ENCODE measurements at regions not wholly inside any gene's neighbourhood (a gene's known extent, or its start where the extent isn't known, plus 50 kb on each side); places are given as distances from the start of the nearest gene placed in this dataset.

DNA sequence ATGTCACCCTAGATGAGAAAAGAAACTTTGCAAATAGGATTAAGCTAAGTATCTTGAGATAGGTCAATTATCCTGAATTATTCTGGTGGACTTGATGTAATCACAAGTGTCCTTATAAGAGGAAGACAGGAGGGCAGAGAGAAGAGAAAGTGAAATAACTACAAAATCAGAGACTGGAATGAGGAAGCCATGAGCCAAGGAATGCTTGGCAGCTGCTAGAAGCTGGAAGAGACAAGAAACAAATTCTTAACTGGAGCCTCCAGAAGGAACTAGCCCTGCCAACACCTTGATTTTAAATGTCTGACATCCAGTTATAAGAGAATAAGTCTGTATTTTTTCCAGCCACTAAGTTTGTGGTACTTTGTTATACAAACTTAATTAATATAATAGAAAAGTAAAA is 480.0 kb downstream of the NR2F1-AS1 start:
- no peak for DNase-seq (ENCODE audit: low spot score)

DNA sequence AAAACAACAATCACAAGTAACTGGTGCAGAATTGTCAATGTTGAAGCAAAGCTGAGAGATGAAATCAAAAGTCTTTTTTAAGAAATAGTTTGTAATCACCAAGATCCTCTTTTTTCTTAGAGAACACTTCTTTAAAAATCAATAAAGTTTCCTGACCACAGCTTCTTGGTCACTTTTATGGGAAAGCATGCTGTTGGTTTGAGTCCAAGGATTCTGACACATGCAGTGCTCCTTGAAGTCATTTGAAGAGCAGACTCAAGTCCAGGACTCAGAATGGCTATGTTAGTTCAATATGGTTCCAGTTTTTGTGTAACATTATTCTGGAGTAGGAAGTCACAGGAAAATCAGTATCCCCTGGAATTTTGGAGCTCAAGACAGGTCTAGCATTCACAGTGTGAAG is 480.6 kb downstream of the NR2F1-AS1 start:
- no peak for DNase-seq (ENCODE audit: low spot score)

DNA sequence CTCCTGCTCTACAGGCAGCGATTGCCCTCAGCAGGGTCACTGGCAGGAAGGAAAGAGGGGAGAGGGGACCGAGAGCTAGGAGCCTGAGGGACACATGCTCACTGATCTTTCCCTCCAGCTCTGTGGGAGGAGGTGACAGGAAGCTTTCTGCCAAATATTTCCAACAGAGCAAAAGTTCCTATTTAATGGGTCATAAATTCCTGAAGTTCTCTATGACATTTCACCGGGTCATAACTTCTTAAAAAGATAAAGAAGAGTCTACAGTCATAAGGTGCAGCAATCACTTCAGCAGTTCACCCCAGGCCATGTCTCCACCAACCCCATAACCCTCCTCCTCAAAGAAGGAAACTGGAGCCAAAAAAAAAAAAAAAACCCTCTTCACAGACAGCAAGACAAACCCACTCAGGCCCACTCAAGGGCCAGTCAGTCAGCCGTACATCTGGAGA is 481.1 kb downstream of the NR2F1-AS1 start:
- no peak for DNase-seq (ENCODE audit: low spot score)

DNA sequence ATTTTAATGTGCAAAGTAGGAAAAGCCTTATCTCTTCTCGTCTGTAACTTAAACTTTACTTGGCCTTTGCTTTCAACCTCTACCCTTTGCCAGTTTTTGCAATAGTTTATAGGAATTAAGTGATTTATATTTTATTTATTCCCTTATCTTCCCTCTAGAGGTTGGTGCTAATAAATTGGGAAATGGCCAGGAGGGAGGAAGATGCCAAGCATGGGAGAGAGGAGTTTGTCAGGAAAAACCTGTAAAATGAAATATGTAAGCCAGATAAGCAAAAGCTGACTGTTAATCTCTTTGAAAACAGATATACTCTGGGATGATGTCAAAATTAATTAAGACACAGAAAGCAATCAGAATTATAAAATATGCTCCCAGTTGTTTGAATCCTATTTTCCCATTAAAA is 484.5 kb downstream of the NR2F1-AS1 start:
- no peak for DNase-seq (ENCODE audit: low spot score)

DNA sequence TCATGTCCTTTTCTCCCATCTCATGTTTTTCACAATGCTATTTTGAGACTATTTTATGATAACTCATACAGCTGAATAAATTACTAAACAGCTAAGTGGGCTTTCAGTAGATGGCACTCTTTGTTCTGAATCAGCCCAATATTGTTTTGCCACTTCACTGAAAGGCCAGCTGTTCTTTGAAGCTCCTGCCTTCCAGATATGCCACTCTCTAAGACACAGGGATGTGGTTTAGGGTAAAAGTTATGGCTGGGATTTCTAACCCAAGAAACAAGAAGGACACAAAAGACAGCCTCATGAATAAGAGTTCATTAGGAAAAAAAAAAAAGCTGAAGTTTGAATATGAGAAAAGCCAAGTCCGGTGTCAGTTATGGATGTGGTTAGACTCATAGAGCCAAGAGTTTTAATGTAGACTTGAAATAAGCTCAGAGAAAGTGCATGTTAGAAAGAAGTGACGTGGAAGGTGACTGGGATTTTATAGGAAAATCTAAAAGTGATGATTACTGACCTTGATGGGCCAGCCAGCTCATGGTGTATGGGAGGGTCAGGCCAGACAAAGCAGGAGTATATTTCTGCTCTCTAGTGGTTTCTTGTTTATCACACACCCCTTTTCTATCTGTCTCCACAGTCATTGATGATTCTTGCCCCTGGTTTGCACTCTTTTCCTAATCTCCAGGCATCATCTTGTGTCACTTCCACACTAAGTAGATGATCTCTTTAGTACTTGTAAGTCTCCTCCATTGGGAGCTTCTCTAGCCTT is 488.5 kb downstream of the NR2F1-AS1 start:
- no peak for DNase-seq (ENCODE audit: low spot score)

DNA sequence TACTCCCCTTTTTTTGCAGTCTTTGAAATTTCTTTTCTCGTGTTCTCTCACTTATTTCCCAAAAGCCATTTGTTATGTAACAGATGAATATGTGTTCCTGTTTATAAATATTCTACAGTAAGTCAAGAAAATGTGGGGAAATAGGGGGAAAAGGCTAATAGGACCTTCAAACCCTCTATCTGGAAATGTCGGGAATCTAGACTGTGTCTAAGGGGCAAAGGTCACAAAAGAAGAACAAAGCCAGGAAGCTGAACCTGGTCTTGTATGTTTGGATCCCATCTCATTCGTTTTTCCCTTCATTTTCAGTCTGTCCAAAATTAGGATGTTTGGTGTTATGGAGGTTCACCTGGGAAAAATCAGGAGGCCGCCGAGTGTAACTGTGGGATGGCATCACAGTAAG is 490.3 kb downstream of the NR2F1-AS1 start:
- DNase-seq (ENCODE audit: low spot score), result no peak

DNA sequence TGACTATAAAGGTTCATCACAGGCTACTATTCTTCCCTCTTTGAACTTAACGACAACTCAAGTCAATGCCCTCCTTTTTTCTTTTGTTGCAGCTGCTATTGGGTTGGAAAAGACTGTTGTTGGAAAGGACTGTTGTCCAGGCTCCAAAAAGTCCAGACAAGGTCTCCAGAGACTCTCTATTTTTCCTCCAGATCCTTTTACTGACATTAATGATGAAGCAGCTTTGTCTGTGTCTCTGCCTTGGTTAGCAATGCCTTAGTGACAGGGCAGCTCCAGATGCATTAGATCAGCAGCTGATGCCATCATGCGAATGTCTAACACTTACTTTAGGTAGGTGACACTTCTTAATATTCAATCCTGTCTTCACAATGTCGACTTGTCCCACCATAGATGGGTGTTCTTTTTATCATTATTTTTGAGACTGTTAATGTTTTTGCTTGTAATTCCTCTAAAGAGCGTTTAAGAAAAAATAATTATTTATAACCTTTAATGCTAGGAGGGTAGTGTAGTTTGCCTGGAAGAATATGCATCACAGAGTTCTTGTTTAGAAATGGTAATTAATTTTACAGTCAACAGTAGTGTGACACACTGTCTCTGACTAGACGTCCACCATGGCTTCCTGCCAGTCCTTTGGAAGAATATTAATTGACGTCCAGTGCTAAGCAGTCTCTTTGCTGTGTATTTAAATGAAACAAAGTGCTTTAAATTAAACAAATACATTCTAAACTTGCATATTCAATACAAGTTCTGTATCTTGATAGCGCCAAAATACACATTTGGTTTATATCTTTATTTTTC is 492.2 kb downstream of the NR2F1-AS1 start:
- DNase-seq (ENCODE audit: low spot score), result no peak

DNA sequence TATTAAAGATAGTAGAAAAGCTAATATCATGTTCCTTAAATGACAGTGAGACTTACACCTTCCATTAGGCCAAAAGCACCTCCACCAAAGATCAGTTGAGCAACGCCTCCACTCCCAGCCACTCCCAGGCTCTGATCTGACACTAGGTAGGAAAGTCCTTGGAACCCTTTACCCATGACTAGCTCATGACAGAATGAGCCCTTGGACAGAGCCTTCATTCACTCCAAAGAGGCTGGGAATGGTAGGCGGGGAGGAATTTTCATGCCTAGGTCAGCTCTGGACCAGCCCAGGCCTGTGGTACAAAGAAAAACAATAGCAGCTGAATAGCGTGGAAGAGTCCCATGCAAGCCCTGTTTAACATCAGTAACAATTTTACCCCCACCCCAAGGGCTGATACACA is 493.7 kb downstream of the NR2F1-AS1 start:
- no peak for DNase-seq (ENCODE audit: low spot score)

DNA sequence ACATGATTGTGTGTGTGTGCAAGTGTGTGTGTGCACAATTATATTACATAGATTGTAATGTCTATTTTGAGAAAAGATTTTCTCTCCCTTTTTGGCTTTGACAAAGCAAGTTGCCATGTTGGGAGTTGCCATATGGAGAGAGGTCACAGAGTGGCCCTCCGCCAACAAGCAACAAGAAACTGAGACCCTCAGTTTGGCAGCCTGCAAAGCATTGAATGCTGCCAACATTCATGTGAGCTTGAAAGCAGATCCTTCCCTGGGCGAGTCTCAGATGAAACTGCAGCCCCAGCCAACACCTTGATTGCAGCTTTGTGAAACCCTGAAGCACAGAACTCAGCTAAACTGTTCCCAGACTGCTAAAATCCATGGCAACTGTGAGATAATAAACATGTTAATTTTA is 498.0 kb downstream of the NR2F1-AS1 start:
- DNase-seq (ENCODE audit: low spot score), result no peak

DNA sequence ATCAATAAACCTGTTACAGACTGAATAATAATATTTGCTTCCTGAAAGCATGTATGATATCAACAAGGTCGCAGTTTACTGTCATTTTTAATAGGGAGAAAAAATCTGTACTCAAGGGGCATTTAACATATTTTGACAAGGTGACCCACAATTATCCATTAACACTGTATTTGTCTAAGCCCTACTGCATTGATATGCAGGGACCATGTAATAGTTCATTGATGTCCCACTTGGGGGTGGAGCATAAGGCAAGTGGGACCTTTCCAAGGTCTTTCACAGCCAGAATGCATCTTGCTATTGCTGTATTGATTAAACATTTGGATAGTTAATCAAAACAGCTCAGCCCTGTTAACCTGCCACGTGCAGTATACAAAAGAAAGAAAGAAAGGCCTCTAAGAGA is 502.0 kb downstream of the NR2F1-AS1 start:
- no peak for DNase-seq (ENCODE audit: low spot score)

DNA sequence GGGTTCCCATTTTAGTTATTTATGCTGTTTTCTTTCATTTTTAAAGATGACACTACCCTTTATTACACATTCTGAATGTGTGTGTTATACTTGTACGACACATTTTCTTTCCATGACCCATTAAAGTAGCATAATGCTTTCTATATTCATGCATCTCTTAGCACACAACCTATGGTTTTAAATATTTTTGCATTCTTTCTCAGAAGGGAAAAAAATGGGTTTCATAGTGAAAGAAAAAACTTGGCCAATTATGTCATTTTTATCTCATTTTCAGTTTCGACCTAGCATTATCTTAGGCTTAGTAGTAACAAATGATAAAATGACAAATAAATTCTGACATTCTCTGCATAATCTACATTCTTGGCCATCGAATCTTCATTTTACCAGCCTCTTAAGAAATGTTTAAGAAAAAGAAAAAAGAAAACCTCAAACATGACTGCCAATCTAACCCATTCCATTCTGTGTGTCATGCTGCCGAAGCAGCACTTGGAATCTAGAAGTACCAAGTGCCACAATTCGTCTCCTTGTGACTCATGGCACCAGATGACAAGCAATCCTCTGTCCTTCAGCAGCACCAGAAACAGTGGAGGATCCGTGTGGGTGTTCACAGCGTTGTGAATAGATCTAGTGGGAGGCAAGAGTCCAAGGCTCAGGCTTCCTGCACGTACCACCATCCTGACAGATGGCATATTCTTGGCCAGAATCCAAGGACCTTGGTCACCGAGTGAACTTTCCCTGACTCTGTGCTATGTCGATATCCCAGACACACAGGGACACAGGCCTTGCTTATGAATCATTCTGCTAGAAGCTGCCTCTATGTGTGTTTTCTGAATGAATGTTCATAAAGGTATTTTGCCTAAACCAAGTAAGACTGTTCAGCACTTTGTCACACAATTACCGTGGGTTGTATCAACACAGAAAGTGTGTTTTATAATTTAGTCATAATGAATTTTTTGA is 502.7 kb downstream of the NR2F1-AS1 start:
- DNase-seq (ENCODE audit: low spot score), result no peak

DNA sequence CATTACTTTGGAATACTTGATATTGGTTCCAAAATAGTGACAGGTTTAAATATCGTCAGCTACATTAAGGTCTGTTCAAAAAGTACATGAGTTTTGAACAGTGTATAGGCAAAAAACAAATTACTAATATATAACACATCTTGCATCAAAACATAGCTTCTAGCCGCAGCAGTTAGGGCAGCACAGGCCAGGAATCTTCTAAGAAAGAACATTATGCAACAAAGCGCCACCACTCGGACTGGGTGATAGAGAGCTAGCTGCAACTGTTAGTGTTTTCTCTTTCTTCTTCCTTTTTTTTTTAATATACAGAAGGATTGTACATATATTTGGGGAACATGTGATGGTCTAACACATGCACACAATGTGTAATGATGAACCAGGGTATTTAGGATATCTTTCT is 504.5 kb downstream of the NR2F1-AS1 start:
- DNase-seq (ENCODE audit: low spot score), result no peak

DNA sequence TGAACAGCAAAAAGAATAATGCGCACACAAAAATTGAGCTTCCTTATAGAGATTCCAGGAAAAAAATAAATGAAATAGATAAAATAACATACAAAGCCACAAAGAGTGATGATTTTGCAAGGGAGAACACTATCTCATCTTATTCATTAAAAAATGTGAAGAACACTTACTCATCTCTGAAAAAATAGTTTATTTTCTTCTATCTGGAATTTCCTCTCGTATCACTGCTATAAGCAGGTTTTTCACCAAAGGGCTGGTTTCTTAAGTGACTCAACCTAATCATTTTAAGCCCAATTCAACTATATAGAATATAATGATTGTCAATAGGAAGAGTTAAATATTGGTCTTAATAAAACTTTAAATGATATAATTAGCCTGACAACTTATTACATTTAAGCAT is 504.9 kb downstream of the NR2F1-AS1 start:
- no peak for DNase-seq (ENCODE audit: low spot score)

DNA sequence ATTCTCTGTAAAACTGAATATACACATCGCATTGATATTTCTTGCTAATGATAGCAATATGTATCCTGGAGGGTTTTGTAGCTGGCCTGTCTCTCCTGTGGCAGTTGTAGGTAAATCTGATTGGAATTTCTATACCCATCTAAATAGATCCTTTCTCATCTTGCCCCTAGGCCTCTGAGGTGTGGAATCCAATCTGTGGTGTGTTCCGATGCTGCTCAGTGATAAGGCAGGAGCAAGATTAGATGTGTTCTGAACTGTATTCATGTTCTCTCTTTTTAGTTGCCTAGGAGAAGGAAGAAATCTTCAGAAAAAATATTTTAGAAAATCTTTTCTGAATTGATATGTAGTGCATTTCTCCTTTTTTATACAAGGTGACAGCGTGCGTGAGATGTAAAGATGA is 507.5 kb downstream of the NR2F1-AS1 start:
- no peak for DNase-seq (ENCODE audit: low spot score)

DNA sequence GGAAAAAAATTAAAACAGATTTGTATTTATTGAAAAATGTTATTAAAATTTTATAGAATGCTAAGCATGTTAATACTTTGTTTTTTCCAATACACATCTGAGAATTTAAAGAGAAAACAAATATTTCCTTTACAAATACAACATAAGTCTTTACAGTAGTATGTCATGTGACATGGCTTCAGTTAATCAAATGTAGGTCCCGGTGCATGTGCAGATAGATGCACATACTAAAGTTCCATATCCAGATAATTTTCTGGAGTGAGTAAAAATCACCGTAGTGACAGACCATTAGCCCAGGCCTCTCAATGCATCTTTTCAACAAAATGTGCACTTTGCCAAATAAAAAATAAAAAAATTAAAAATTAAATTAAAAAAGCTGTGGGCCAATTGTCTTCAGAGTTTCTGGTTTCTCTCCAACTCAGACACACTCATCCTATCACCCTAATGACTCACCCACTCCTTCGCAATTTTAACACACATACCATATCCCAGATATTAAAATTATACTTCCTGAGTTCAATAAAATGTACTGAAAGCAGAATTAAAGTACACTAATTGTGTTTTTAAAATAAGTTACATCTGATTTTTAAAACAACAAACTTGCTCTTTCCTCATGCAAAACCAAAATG is 508.1 kb downstream of the NR2F1-AS1 start:
- DNase-seq (ENCODE audit: low spot score), result no peak

DNA sequence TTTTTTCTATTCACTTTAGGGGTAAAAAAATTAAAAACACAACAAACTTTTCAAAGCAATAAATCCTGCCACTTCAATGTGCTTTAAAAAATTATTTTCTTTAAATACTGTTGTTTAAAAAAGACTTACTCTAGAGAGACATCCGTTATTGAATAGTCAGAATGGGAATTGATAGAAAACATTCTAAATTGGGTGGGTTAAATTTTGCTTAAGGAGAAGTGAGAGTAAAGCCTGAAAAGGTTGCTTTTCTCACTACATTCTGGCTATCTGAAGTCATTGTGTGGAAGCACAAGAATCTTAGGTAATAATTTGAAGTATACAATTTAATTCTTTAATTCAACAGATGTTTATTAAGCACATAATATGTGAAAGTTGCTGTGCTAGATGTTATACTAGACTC is 509.3 kb downstream of the NR2F1-AS1 start:
- no peak for DNase-seq (ENCODE audit: low spot score)

DNA sequence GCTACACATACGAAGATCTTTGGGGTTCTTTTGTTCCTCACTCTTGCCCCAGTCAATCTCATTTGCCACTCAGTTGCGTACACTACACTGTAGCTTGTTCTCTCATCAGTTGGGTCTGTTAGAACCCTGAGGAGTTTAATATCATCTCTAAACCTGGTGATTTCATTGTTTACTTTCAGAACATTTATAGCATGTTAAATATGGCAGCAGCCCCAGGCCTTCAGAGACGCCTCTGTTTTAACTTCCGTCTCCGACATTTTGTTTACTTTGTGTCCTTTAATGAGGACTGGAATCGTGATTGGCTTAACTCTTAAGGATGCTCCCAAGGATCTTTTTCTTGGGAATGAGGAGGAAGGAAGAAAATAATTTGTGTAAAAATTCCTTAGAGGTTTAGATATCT is 510.1 kb downstream of the NR2F1-AS1 start:
- no peak for DNase-seq (ENCODE audit: low spot score)

DNA sequence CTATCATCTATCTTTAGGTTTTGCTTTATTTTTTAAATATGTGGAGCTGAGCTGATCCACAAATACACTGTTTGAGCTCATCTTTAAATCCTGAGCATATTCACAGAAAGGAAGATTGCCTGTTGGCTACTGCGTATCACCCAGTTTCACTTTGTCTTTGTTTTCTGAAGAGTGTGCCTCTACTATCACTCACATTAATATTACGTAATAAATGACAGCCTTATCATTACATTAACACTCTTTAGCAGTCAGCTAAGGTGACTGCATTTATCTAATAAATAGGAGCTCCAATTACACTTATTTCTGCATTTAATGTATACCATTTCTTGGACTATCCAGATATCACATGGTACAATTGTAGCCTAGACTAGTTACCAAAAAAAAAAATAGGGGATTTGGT is 511.7 kb downstream of the NR2F1-AS1 start:
- no peak for DNase-seq (ENCODE audit: low spot score)

DNA sequence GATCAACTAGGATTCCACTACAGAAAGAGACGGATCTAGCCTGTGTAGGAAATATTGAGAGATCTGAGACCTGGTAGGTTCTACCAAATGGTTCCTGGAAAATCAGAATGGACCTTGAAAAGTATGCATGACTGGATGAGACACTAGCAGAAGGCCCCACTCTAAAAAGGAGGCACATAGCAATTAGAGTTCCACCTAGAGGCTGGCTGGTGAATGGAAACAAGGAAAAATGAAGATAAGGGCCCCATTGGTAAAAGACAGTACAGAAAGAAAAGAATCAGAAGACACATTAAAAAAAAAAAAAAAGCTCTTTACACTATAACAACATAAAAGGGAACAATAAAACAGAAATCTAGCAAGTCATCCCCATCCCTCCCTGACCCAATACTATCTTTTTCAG is 518.5 kb downstream of the NR2F1-AS1 start:
- no peak for DNase-seq (ENCODE audit: low spot score)

DNA sequence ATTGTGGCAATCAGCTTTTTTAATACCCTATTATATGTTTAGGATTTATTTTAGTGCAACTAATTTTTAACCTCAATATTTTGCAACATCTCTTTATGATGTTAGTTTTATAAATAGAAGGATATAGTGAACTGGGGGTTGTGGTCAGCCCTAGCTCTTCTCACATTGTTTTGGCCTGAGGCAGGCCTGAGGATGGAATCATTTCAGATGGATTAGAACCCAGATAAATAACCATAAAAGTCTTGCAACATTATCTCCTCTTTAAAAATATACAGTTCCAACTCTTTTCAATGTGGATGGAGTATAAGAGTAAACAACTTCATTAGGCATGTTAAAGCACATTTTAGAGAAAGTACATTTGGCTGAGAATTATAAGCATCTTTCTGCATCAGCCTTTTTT is 522.7 kb downstream of the NR2F1-AS1 start:
- no peak for DNase-seq (ENCODE audit: low spot score)

DNA sequence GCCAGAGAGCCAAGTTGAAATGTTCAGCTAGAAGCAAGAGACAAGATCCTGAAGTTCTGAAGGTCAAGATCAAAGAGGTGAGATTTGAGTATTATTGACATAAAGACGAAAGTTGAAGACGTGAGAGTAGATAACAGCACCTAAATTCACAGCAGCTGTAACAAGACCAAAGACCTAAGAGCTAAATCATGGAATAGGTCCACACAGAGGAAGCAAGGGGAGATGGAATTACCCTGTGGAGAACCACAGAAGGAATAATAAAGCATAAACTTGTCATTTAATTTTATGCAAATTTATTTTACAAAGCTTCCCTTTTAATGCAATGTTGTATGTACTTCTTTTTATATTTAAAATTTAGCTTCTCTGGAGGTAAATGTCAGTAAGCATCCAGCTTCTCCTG is 523.7 kb downstream of the NR2F1-AS1 start:
- no peak for DNase-seq (ENCODE audit: low spot score)

DNA sequence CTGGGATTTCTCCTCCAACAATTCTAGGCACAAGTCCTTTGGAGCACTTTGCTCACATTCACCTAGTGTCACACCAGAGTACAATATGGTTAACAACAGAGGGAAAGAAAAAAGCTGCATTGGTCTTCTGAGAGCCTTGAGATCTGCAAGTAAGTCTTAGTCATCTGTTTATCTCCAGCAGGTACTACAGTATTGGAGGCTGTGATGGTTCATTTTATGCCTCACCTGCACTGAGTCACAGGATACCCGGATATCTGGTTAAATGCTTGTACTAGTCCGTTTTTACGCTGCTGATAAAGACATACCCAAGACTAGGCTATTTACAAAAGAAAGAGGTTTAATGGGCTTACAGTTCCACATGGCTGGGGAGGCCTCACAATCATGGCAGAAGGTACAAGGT is 525.0 kb downstream of the NR2F1-AS1 start:
- no peak for DNase-seq (ENCODE audit: low spot score)
